ENCODE measurements at regions not wholly inside any gene's neighbourhood (a gene's known extent, or its start where the extent isn't known, plus 50 kb on each side); places are given as distances from the start of the nearest gene placed in this dataset.

DNA sequence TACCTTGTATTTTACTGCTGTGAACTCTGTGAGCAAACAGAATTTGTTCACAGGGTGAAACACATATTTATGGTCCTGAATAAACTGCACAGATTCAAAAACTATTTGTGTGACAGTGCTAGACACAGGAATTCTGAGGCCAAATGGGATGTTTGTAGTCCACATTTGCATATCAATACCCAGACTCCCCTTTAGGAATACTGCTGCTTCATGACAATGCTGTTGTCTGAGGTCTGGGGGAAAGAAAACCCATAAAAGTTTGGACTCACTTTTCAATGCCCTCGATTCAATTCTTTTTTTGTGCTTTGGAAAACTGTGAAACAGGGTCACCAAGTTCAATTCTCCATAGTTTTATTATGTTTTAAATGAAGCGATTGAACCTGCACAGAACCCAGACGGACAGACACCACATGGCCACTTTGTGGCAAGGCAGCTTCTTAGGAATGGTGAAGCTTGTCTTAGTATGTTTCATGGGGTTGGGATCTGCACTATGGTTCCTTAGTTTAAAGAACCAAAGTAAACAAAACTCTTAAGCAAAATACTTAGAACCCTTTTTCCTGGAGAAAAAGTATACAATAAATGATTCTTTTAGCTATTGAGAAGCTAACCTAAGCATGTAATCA, 92.3 kb upstream of the MAD2L1 start:
- H3K79me2 ChIP-seq (ENCODE audit: control insufficient read depth, insufficient read depth, low read length, unreplicated experiment) = no peaks in the 10 kb centered on the region
- no peaks in the 10 kb centered on the region for H3K36me3 ChIP-seq (ENCODE audit: insufficient read depth, low read length)
- no peak overlapping the region for H3K4me3 ChIP-seq (ENCODE audit: low read depth, low read length)
- H2AFZ ChIP-seq (ENCODE audit: low read length, unreplicated experiment) = no peak overlapping the region
- H3K4me1 ChIP-seq (ENCODE audit: control insufficient read depth, insufficient read depth, low read length, unreplicated experiment) = peaks cover 3% of the 10 kb centered on the region
- H3K27me3 ChIP-seq (ENCODE audit: insufficient read depth, low read length) = no peaks in the 10 kb centered on the region
- no peak overlapping the region for H3K27ac ChIP-seq (ENCODE audit: low read depth, low read length)

GRCh38 chr4:120158046-120158445, 91.4 kb upstream of the MAD2L1 start:
- Histone ChIP-seq H3K4me3 (ENCODE audit: low read depth, low read length) (no peak overlapping the region), H3K4me1 (ENCODE audit: control insufficient read depth, insufficient read depth, low read length, unreplicated experiment) (peaks cover 3% of the 10 kb centered on the region), H3K27me3 (ENCODE audit: insufficient read depth, low read length) (no peaks in the 10 kb centered on the region)

GRCh38 chr4:120156120-120156718, 89.6 kb upstream of the MAD2L1 start:
- peaks cover 3% of the 10 kb centered on the region for H3K4me1 ChIP-seq (ENCODE audit: control insufficient read depth, insufficient read depth, low read length, unreplicated experiment)
- no peaks in the 10 kb centered on the region for H3K36me3 ChIP-seq (ENCODE audit: insufficient read depth, low read length)
- H3K27ac ChIP-seq (ENCODE audit: low read depth, low read length) = no peak overlapping the region
- H3K27me3 ChIP-seq (ENCODE audit: insufficient read depth, low read length) = no peaks in the 10 kb centered on the region
- peak overlapping the region; percentile 67 for H3K4me3 ChIP-seq (ENCODE audit: low read depth, low read length)
- no peaks in the 10 kb centered on the region for H3K79me2 ChIP-seq (ENCODE audit: control insufficient read depth, insufficient read depth, low read length, unreplicated experiment)
- H2AFZ ChIP-seq (ENCODE audit: low read length, unreplicated experiment) = peak overlapping the region; percentile 99

More at GRCh38 chr4:120158046-120158445, 91.4 kb upstream of the MAD2L1 start:
- no peaks in the 10 kb centered on the region for H3K36me3 ChIP-seq (ENCODE audit: insufficient read depth, low read length)
- H3K79me2 ChIP-seq (ENCODE audit: control insufficient read depth, insufficient read depth, low read length, unreplicated experiment) = no peaks in the 10 kb centered on the region
- H3K27ac ChIP-seq (ENCODE audit: low read depth, low read length) = no peak overlapping the region
- no peak overlapping the region for H2AFZ ChIP-seq (ENCODE audit: low read length, unreplicated experiment)

GRCh38 chr4:120155287-120155686, 88.6 kb upstream of the MAD2L1 start:
- H3K79me2 ChIP-seq (ENCODE audit: control insufficient read depth, insufficient read depth, low read length, unreplicated experiment) = no peaks in the 10 kb centered on the region
- no peak overlapping the region for H3K27ac ChIP-seq (ENCODE audit: low read depth, low read length)
- no peaks in the 10 kb centered on the region for H3K27me3 ChIP-seq (ENCODE audit: insufficient read depth, low read length)
- peaks cover 3% of the 10 kb centered on the region for H3K4me1 ChIP-seq (ENCODE audit: control insufficient read depth, insufficient read depth, low read length, unreplicated experiment)
- H3K36me3 ChIP-seq (ENCODE audit: insufficient read depth, low read length) = no peaks in the 10 kb centered on the region
- H2AFZ ChIP-seq (ENCODE audit: low read length, unreplicated experiment) = no peak overlapping the region
- H3K4me3 ChIP-seq (ENCODE audit: low read depth, low read length) = no peak overlapping the region

- no peaks in the 10 kb centered on the region for H3K27me3 ChIP-seq (ENCODE audit: insufficient read depth, low read length)
- no peaks in the 10 kb centered on the region for H3K4me1 ChIP-seq (ENCODE audit: control insufficient read depth, insufficient read depth, low read length, unreplicated experiment)
- H3K79me2 ChIP-seq (ENCODE audit: control insufficient read depth, insufficient read depth, low read length, unreplicated experiment) = no peaks in the 10 kb centered on the region
- no peaks in the 10 kb centered on the region for H3K36me3 ChIP-seq (ENCODE audit: insufficient read depth, low read length)
- H2AFZ ChIP-seq (ENCODE audit: low read length, unreplicated experiment) = no peak overlapping the region
- no peak overlapping the region for H3K27ac ChIP-seq (ENCODE audit: low read depth, low read length)
- H3K4me3 ChIP-seq (ENCODE audit: low read depth, low read length) = no peak overlapping the region
Measured at GRCh38 chr4:120144634-120145033, 78.0 kb upstream of the MAD2L1 start.

GRCh38 chr4:120144041-120144440, 77.4 kb upstream of the MAD2L1 start:
- Histone ChIP-seq H3K79me2 (ENCODE audit: control insufficient read depth, insufficient read depth, low read length, unreplicated experiment) (no peaks in the 10 kb centered on the region), H3K27ac (ENCODE audit: low read depth, low read length) (no peak overlapping the region), H2AFZ (ENCODE audit: low read length, unreplicated experiment) (no peak overlapping the region), H3K4me1 (ENCODE audit: control insufficient read depth, insufficient read depth, low read length, unreplicated experiment) (no peaks in the 10 kb centered on the region), H3K4me3 (ENCODE audit: low read depth, low read length) (no peak overlapping the region), H3K27me3 (ENCODE audit: insufficient read depth, low read length) (no peaks in the 10 kb centered on the region), H3K36me3 (ENCODE audit: insufficient read depth, low read length) (no peaks in the 10 kb centered on the region)

DNA sequence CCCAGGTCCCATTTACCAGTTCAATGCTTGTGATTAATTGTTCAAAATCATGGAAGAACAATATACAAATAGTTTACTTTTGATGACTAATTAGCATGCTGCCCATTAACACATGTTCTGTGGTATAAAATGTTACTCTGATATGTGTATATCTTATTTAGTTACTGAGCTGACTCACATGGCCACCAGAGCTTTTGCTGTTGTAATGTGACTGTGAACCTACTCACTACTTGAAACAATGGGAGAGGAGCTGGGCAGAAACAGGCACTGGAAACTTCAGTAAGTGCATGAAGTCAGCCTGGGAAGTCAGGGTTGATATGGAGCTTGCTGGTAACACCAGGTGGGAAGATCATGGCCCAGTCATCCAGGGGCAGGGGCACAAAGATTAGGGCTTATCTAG, 72.7 kb upstream of the MAD2L1 start:
- no peaks in the 10 kb centered on the region for H3K36me3 ChIP-seq (ENCODE audit: insufficient read depth, low read length)
- no peaks in the 10 kb centered on the region for H3K79me2 ChIP-seq (ENCODE audit: control insufficient read depth, insufficient read depth, low read length, unreplicated experiment)
- H2AFZ ChIP-seq (ENCODE audit: low read length, unreplicated experiment) = no peak overlapping the region
- no peak overlapping the region for H3K27ac ChIP-seq (ENCODE audit: low read depth, low read length)
- no peaks in the 10 kb centered on the region for H3K4me1 ChIP-seq (ENCODE audit: control insufficient read depth, insufficient read depth, low read length, unreplicated experiment)
- no peak overlapping the region for H3K4me3 ChIP-seq (ENCODE audit: low read depth, low read length)
- H3K27me3 ChIP-seq (ENCODE audit: insufficient read depth, low read length) = no peaks in the 10 kb centered on the region

DNA sequence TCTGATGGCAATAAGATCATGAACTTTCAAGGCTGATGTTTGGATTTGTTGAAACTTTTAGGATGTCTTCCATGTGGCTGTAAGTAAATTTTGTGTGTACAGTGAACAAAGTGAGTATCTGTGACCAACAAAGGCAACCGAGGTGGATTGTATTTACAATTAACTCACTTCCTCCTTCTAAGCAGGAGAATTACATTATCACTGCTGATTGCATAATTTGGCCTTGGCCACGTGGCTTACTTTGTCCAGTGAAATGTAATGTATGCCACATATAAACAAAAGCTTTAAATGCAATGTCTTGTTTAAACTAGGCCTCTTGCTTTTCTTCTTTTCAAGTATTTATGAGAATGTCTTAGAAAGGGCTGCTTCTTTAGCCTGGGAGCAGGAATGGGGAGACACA, 66.3 kb upstream of the MAD2L1 start:
- H3K4me3 ChIP-seq (ENCODE audit: low read depth, low read length) = no peak overlapping the region
- H3K4me1 ChIP-seq (ENCODE audit: control insufficient read depth, insufficient read depth, low read length, unreplicated experiment) = no peaks in the 10 kb centered on the region
- H3K27me3 ChIP-seq (ENCODE audit: insufficient read depth, low read length) = no peaks in the 10 kb centered on the region
- no peaks in the 10 kb centered on the region for H3K79me2 ChIP-seq (ENCODE audit: control insufficient read depth, insufficient read depth, low read length, unreplicated experiment)
- H3K36me3 ChIP-seq (ENCODE audit: insufficient read depth, low read length) = no peaks in the 10 kb centered on the region
- H3K27ac ChIP-seq (ENCODE audit: low read depth, low read length) = no peak overlapping the region
- H2AFZ ChIP-seq (ENCODE audit: low read length, unreplicated experiment) = peak overlapping the region; percentile 20

- H3K79me2 ChIP-seq (ENCODE audit: control insufficient read depth, insufficient read depth, low read length, unreplicated experiment) = no peaks in the 10 kb centered on the region
- H2AFZ ChIP-seq (ENCODE audit: low read length, unreplicated experiment) = no peak overlapping the region
- no peak overlapping the region for H3K4me3 ChIP-seq (ENCODE audit: low read depth, low read length)
- no peaks in the 10 kb centered on the region for H3K4me1 ChIP-seq (ENCODE audit: control insufficient read depth, insufficient read depth, low read length, unreplicated experiment)
- no peaks in the 10 kb centered on the region for H3K27me3 ChIP-seq (ENCODE audit: insufficient read depth, low read length)
- no peak overlapping the region for H3K27ac ChIP-seq (ENCODE audit: low read depth, low read length)
- H3K36me3 ChIP-seq (ENCODE audit: insufficient read depth, low read length) = no peaks in the 10 kb centered on the region
Measured at GRCh38 chr4:120130786-120131185, 64.1 kb upstream of the MAD2L1 start.
